Activated CD8-positive, alpha-beta memory T cell treated with anti-CD3 and anti-CD28 coated beads, Interleukin-2, amount 10 ng/mL, durations not matched to agents 7 days and 5 days (primary cell): ENCODE measurements at regions not wholly inside any gene's neighbourhood (a gene's known extent, or its start where the extent isn't known, plus 50 kb on each side); places are given as distances from the start of the nearest gene placed in this dataset.
"Not testable (repeated sequence)": the region's sequence is repeated elsewhere in the genome, so short reads cannot be mapped to it uniquely, and the experiment has no call there.

ENCODE experiments used
- ATAC-seq: fragments of 150-1000 bp; cut with Tn5 transposase; one replicate; pipeline ENCODE4 v1.10.0; 2021; ENCODE audit warnings: moderate library complexity
- CTCF ChIA-PET: fragments of 350-600 bp; sonication (Branson Sonifier 250); formaldehyde crosslinking; loops from one replicate; lab custom pipeline; 2021; ENCODE audit warnings: antibody characterized with exemption; lab: Charles Lee
- DNase-seq: peaks from one replicate; pipeline ENCODE4 v3.0.0-alpha.2; 2020
- H3K27ac Mint-ChIP-seq: one replicate; pipeline ENCODE4 v1.8.0; 2021; ENCODE audit warnings: mild to moderate bottlenecking, mixed read lengths
- H3K27me3 Mint-ChIP-seq: one replicate; pipeline ENCODE4 v1.8.0; 2021; ENCODE audit warnings: mixed read lengths
- H3K36me3 Mint-ChIP-seq: one replicate; pipeline ENCODE4 v1.8.0; 2021; ENCODE audit warnings: mild to moderate bottlenecking, mixed read lengths
- H3K4me1 Mint-ChIP-seq: one replicate; pipeline ENCODE4 v1.8.0; 2021; ENCODE audit warnings: mixed read lengths
- H3K4me3 Mint-ChIP-seq: one replicate; pipeline ENCODE4 v1.8.0; 2021; ENCODE audit warnings: mild to moderate bottlenecking, moderate library complexity, mixed read lengths
- H3K9me3 Mint-ChIP-seq: one replicate; pipeline ENCODE4 v1.8.0; 2022; ENCODE audit warnings: low read depth, mixed read lengths

GRCh38 chr14:52202151-52202550 lies 65.3 kb upstream of the PTGDR start:
- Mint-ChIP-seq H3K4me3 (no peak overlapping the region), H3K27me3 (no peaks in the 10 kb centered on the region), H3K9me3 (no peaks in the 10 kb centered on the region), H3K4me1 (no peaks in the 10 kb centered on the region), H3K27ac (no peak overlapping the region), H3K36me3 (peaks cover 7% of the 10 kb centered on the region)
- CTCF ChIA-PET: no interaction called here
- no peak for DNase-seq
- ATAC-seq: no peak

- ATAC-seq (no peak), DNase-seq (no peak)
- CTCF ChIA-PET: no interaction called here
- Mint-ChIP-seq H3K9me3 (peaks cover 7% of the 10 kb centered on the region), H3K27me3 (no peaks in the 10 kb centered on the region), H3K27ac (no peak overlapping the region), H3K4me1 (peaks cover 5% of the 10 kb centered on the region), H3K4me3 (no peak overlapping the region), H3K36me3 (peaks cover 6% of the 10 kb centered on the region)
These were observed 77.1 kb upstream of the PTGDR start for GRCh38 chr14:52190337-52190931.

GRCh38 chr14:52189325-52189724 lies 78.2 kb upstream of the PTGDR start:
- CTCF ChIA-PET: no interaction called here
- DNase-seq (no peak), ATAC-seq (no peak)
- Mint-ChIP-seq H3K4me1 (peaks cover 5% of the 10 kb centered on the region), H3K27ac (no peak overlapping the region), H3K9me3 (peaks cover 3% of the 10 kb centered on the region), H3K36me3 (peaks cover 5% of the 10 kb centered on the region), H3K4me3 (no peak overlapping the region), H3K27me3 (no peaks in the 10 kb centered on the region)

- no peak for DNase-seq
- Mint-ChIP-seq H3K36me3 (peaks cover 8% of the 10 kb centered on the region), H3K27me3 (no peaks in the 10 kb centered on the region), H3K4me3 (no peak overlapping the region), H3K27ac (no peak overlapping the region), H3K4me1 (peaks cover 5% of the 10 kb centered on the region), H3K9me3 (peaks cover 3% of the 10 kb centered on the region)
- CTCF ChIA-PET: interaction anchor here (0.8 kb wide), 1 partner anchor 84 kb away, joined by 3 read pairs; no protein-coding TSS in a partner anchor
- no peak for ATAC-seq
These were observed 79.1 kb upstream of the PTGDR start for GRCh38 chr14:52188381-52188780.

GRCh38 chr14:52185178-52185577 lies 82.3 kb upstream of the PTGDR start:
- DNase-seq (no peak), ATAC-seq (no peak)
- peaks cover 11% of the 10 kb centered on the region for H3K9me3 Mint-ChIP-seq
- H3K4me1 Mint-ChIP-seq: peaks cover 5% of the 10 kb centered on the region
- peaks cover 18% of the 10 kb centered on the region for H3K36me3 Mint-ChIP-seq
- no peak overlapping the region for H3K4me3 Mint-ChIP-seq
- no peaks in the 10 kb centered on the region for H3K27me3 Mint-ChIP-seq
- no peak overlapping the region for H3K27ac Mint-ChIP-seq
- CTCF ChIA-PET: no interaction called here

- no peak for ATAC-seq
- no peak overlapping the region for H3K4me3 Mint-ChIP-seq
- no peak for DNase-seq
- no peak overlapping the region for H3K27ac Mint-ChIP-seq
- CTCF ChIA-PET: no interaction called here
- no peaks in the 10 kb centered on the region for H3K27me3 Mint-ChIP-seq
- no peaks in the 10 kb centered on the region for H3K4me1 Mint-ChIP-seq
- peaks cover 13% of the 10 kb centered on the region for H3K9me3 Mint-ChIP-seq
- peaks cover 18% of the 10 kb centered on the region for H3K36me3 Mint-ChIP-seq
These were observed 84.6 kb upstream of the PTGDR start for GRCh38 chr14:52182853-52183252.

GRCh38 chr14:52179141-52179790 lies 88.2 kb upstream of the PTGDR start:
- CTCF ChIA-PET: no interaction called here
- ATAC-seq (no peak), DNase-seq (no peak)
- no peaks in the 10 kb centered on the region for H3K27me3 Mint-ChIP-seq
- peaks cover 32% of the 10 kb centered on the region for H3K36me3 Mint-ChIP-seq
- H3K4me1 Mint-ChIP-seq: peaks cover 22% of the 10 kb centered on the region
- no peak overlapping the region for H3K27ac Mint-ChIP-seq
- H3K9me3 Mint-ChIP-seq: peaks cover 25% of the 10 kb centered on the region
- no peak overlapping the region for H3K4me3 Mint-ChIP-seq

GRCh38 chr14:52175982-52176502 lies 91.5 kb upstream of the PTGDR start:
- Mint-ChIP-seq H3K27me3 (no peaks in the 10 kb centered on the region), H3K4me1 (peaks cover 22% of the 10 kb centered on the region), H3K27ac (peak overlapping the region; percentile 78), H3K4me3 (no peak overlapping the region), H3K9me3 (peaks cover 30% of the 10 kb centered on the region), H3K36me3 (peaks cover 34% of the 10 kb centered on the region)
- DNase-seq (peak; percentile 61), ATAC-seq (peak; percentile 71)
- CTCF ChIA-PET: interaction anchor here (1.5 kb wide), 1 partner anchor 11 kb away, joined by 3 read pairs; no protein-coding TSS in a partner anchor

- H3K4me3 Mint-ChIP-seq, H3K27ac Mint-ChIP-seq, H3K27me3 Mint-ChIP-seq, DNase-seq, ATAC-seq: not testable (repeated sequence)
- Mint-ChIP-seq H3K4me1 (peaks cover 19% of the 10 kb centered on the region), H3K9me3 (peaks cover 23% of the 10 kb centered on the region), H3K36me3 (peaks cover 24% of the 10 kb centered on the region)
- CTCF ChIA-PET: interaction anchor here (1.7 kb wide), 1 partner anchor 233 kb away, joined by 3 read pairs; no protein-coding TSS in a partner anchor
These were observed 95.6 kb upstream of the PTGDR start for GRCh38 chr14:52171932-52172331.

GRCh38 chr14:52166822-52167221 lies 98.0 kb upstream of the NID2 start:
- no peaks in the 10 kb centered on the region for H3K27me3 Mint-ChIP-seq
- peaks cover 9% of the 10 kb centered on the region for H3K36me3 Mint-ChIP-seq
- H3K4me3 Mint-ChIP-seq: no peak overlapping the region
- ATAC-seq (no peak), DNase-seq (no peak)
- no peaks in the 10 kb centered on the region for H3K4me1 Mint-ChIP-seq
- H3K27ac Mint-ChIP-seq: no peak overlapping the region
- peaks cover 6% of the 10 kb centered on the region for H3K9me3 Mint-ChIP-seq
- CTCF ChIA-PET: no interaction called here

GRCh38 chr14:52155651-52156213 lies 86.9 kb upstream of the NID2 start:
- Mint-ChIP-seq H3K4me3 (no peak overlapping the region), H3K36me3 (peaks cover 13% of the 10 kb centered on the region), H3K27me3 (peaks cover 2% of the 10 kb centered on the region), H3K27ac (no peak overlapping the region), H3K9me3 (peaks cover 5% of the 10 kb centered on the region), H3K4me1 (peaks cover 18% of the 10 kb centered on the region)
- CTCF ChIA-PET: no interaction called here
- DNase-seq: no peak
- no peak for ATAC-seq

GRCh38 chr14:52154992-52155650 lies 86.3 kb upstream of the NID2 start:
- Mint-ChIP-seq H3K27me3 (no peaks in the 10 kb centered on the region), H3K4me3 (no peak overlapping the region), H3K4me1 (peaks cover 18% of the 10 kb centered on the region), H3K36me3 (peaks cover 13% of the 10 kb centered on the region), H3K27ac (peak overlapping the region; percentile 58), H3K9me3 (peaks cover 5% of the 10 kb centered on the region)
- peak; percentile 58 for ATAC-seq
- DNase-seq: no peak
- CTCF ChIA-PET: no interaction called here

GRCh38 chr14:52153939-52154338 lies 85.1 kb upstream of the NID2 start:
- ATAC-seq (no peak), DNase-seq (no peak)
- H3K36me3 Mint-ChIP-seq: peaks cover 13% of the 10 kb centered on the region
- CTCF ChIA-PET: interaction anchor here (0.7 kb wide), 1 partner anchor 8 kb away, joined by 3 read pairs; no protein-coding TSS in a partner anchor
- H3K27me3 Mint-ChIP-seq: peaks cover 5% of the 10 kb centered on the region
- peaks cover 18% of the 10 kb centered on the region for H3K4me1 Mint-ChIP-seq
- no peak overlapping the region for H3K27ac Mint-ChIP-seq
- H3K9me3 Mint-ChIP-seq: peaks cover 5% of the 10 kb centered on the region
- no peak overlapping the region for H3K4me3 Mint-ChIP-seq
